RWPE2 (cell line): ENCODE measurements at regions not wholly inside any gene's neighbourhood (a gene's known extent, or its start where the extent isn't known, plus 50 kb on each side); places are given as distances from the start of the nearest gene placed in this dataset.

Source experiments
- ATAC-seq: fragments of 200-7000 bp; cut with Tn5 transposase; 3 replicates; pipeline ENCODE4 v1.9.1; 2021; ENCODE audit warnings: low read depth
- DNase-seq: peaks from one replicate; pipeline ENCODE4 v3.0.0-alpha.2; 2020; ENCODE audit warnings: low spot score
- H3K27ac ChIP-seq: fragments of 450-650 bp; 2 replicates; pipeline ENCODE4 v1.5.1; 2017; ENCODE audit warnings: mild to moderate bottlenecking; ENCODE audit not compliant: poor library complexity, severe bottlenecking
- H3K27me3 ChIP-seq: fragments of 250-450 bp; sonication (Bioruptor Pico); 2 replicates; pipeline ENCODE4 v1.5.1; 2021; ENCODE audit warnings: mild to moderate bottlenecking, moderate library complexity; ENCODE audit not compliant: insufficient read depth, poor library complexity, severe bottlenecking
- H3K36me3 ChIP-seq: fragments of 250-450 bp; sonication (Bioruptor Pico); 2 replicates; pipeline ENCODE4 v1.5.1; 2020; ENCODE audit warnings: low read depth, mild to moderate bottlenecking, moderate library complexity
- H3K4me1 ChIP-seq: fragments of 250-450 bp; sonication (Bioruptor Pico); 2 replicates; pipeline ENCODE4 v1.5.1; 2021; ENCODE audit warnings: mild to moderate bottlenecking, moderate library complexity; ENCODE audit not compliant: insufficient read depth, poor library complexity, severe bottlenecking
- H3K4me3 ChIP-seq: fragments of 250-450 bp; sonication (Bioruptor Pico); 2 replicates; pipeline ENCODE4 v1.5.1; 2021; ENCODE audit warnings: mild to moderate bottlenecking, moderate library complexity; ENCODE audit not compliant: severe bottlenecking
- H3K9me3 ChIP-seq: fragments of 250-450 bp; sonication (Bioruptor Pico); 2 replicates; pipeline ENCODE4 v1.5.1; 2021; ENCODE audit warnings: mild to moderate bottlenecking, moderate library complexity; ENCODE audit not compliant: severe bottlenecking
- CTCF ChIP-seq: fragments of 450-650 bp; IDR thresholded peaks from one replicate; pipeline ENCODE4 v1.5.1; 2017; ENCODE audit warnings: mild to moderate bottlenecking, moderate library complexity; ENCODE audit not compliant: poor library complexity, severe bottlenecking

DNA sequence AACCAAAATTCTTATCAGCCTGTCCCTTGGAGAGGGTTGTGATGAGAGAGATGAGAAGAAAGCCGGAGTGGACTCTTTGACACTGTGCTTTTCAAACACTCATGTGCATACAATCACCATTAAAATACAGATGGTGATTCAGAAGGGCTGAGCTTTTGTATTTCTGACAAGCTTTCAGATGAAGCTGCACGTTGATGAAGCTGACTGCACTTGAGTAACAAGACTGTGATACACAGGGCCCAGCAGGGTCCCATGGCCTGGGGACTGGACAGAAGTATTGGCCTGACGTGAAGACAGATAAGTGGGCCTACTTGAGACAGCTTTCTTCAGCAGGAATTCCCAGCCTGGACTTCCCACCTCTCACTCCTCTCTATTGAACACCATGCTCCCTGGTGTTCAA lies 258.2 kb downstream of the CHRM3 start:
- no peak for TF ChIP-seq CTCF
- Histone ChIP-seq H3K27me3 (no peaks in the 10 kb centered on the region), H3K4me3 (no peak overlapping the region), H3K27ac (no peak overlapping the region), H3K9me3 (no peaks in the 10 kb centered on the region), H3K4me1 (no peaks in the 10 kb centered on the region), H3K36me3 (no peaks in the 10 kb centered on the region)
- no peak for DNase-seq
- no peak for ATAC-seq

DNA sequence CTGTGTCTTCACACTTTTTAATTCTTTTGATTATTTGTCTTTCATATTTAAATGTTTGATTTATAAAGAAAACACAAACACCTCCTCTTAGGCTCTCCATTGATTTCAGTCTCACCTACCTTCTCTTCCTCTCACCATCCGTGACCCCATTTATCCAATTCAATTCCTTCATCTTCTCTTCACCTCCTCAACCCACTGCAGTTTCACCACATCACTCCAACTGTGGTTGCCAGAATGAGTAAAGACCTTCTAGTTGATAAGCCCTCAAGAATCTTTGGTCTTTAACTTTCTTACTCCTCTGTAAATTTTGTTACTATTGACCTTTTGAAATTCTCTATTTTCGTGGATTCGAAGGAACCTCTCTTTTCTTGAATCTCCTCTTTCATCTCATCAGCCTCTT lies 260.7 kb downstream of the CHRM3 start:
- H3K9me3 ChIP-seq = no peaks in the 10 kb centered on the region
- DNase-seq (no peak), ATAC-seq (no peak)
- no peak overlapping the region for H3K27ac ChIP-seq
- no peaks in the 10 kb centered on the region for H3K4me1 ChIP-seq
- no peaks in the 10 kb centered on the region for H3K36me3 ChIP-seq
- H3K27me3 ChIP-seq = no peaks in the 10 kb centered on the region
- no peak overlapping the region for H3K4me3 ChIP-seq
- no peak for TF ChIP-seq CTCF

- TF ChIP-seq CTCF = no peak
Measured at GRCh38 chr1:239647964-239648632, 261.7 kb downstream of the CHRM3 start.

GRCh38 chr1:239655023-239655422 lies 268.7 kb downstream of the CHRM3 start:
- H3K9me3 ChIP-seq = no peaks in the 10 kb centered on the region
- H3K27ac ChIP-seq = no peak overlapping the region
- H3K4me1 ChIP-seq = no peaks in the 10 kb centered on the region
- no peak for TF ChIP-seq CTCF
- H3K36me3 ChIP-seq = no peaks in the 10 kb centered on the region
- H3K4me3 ChIP-seq = no peak overlapping the region
- no peaks in the 10 kb centered on the region for H3K27me3 ChIP-seq
- ATAC-seq (no peak), DNase-seq (no peak)

More at GRCh38 chr1:239647964-239648632, 261.7 kb downstream of the CHRM3 start:
- DNase-seq = no peak
- Histone ChIP-seq H3K36me3 (no peaks in the 10 kb centered on the region), H3K9me3 (no peaks in the 10 kb centered on the region), H3K4me1 (no peaks in the 10 kb centered on the region), H3K27me3 (no peaks in the 10 kb centered on the region), H3K27ac (no peak overlapping the region), H3K4me3 (no peak overlapping the region)
- no peak for ATAC-seq

GRCh38 chr1:239657291-239657690 lies 270.9 kb downstream of the CHRM3 start:
- no peak for DNase-seq
- Histone ChIP-seq H3K4me3 (no peak overlapping the region), H3K9me3 (no peaks in the 10 kb centered on the region), H3K27ac (no peak overlapping the region), H3K4me1 (no peaks in the 10 kb centered on the region), H3K27me3 (no peaks in the 10 kb centered on the region), H3K36me3 (no peaks in the 10 kb centered on the region)
- ATAC-seq = no peak
- TF ChIP-seq CTCF = no peak
